Motor neuron (in vitro differentiated cells): ENCODE measurements at regions not wholly inside any gene's neighbourhood (a gene's known extent, or its start where the extent isn't known, plus 50 kb on each side); places are given as distances from the start of the nearest gene placed in this dataset.
A peak's percentile ranks its signal among the peaks of the same experiment; 100 is the strongest.
"Not testable (repeated sequence)": the region's sequence is repeated elsewhere in the genome, so short reads cannot be mapped to it uniquely, and the experiment has no call there.

Experiments used
- ATAC-seq, 8 experiments: fragments of 200-7000 bp; cut with Tn5 transposase; replicated peaks in 6 of 8; 2 replicates each; pipeline ENCODE4 v1.8.0; 2021; ENCODE audit warnings: mild to moderate bottlenecking in 8 of 8, moderate library complexity in 8 of 8
- H3K27ac ChIP-seq, 2 donors: fragments of 250-450 bp; sonication (Bioruptor Pico); 2 replicates each; pipeline ENCODE4 v1.9.0; 2021; ENCODE audit warnings: antibody characterized with exemption in 2 of 2, mild to moderate bottlenecking in 2 of 2, moderate library complexity in 1 of 2
- H3K4me1 ChIP-seq, 2 donors: fragments of 250-450 bp; sonication (Bioruptor Pico); replicated peaks in 1 of 2; 2 replicates each; pipeline ENCODE4 v1.6.1; 2021; ENCODE audit warnings: antibody characterized with exemption in 2 of 2, mild to moderate bottlenecking in 2 of 2, moderate library complexity in 1 of 2
- H3K4me3 ChIP-seq, 5 donors: fragments of 250-450 bp; sonication (Bioruptor Pico); 2 replicates each; pipeline ENCODE4 v1.9.0; 2021; ENCODE audit warnings: antibody characterized with exemption in 5 of 5, mild to moderate bottlenecking in 5 of 5, moderate library complexity in 4 of 5
- WGBS, 10 experiments: fragments of 450-650 bp; shearing (Covaris generic); methylation state at CpG; one replicate each; pipeline ENCODE4 v1.0.0; 2022; 5-methylcytosine and 5-hydroxymethylcytosine counted together
- in situ Hi-C, 9 experiments: fragments of 400-800 bp; cut with MboI; loops; one replicate each; pipeline ENCODE4 v1.15.0; 2021; ENCODE audit warnings: low sequenced_read_pairs in 9 of 9, low pct_unique_long_range_greater_than_20kb in 2 of 9; ENCODE audit not compliant: unreplicated experiment in 9 of 9

GRCh38 chr4:85177679-85178078 is 211.2 kb upstream of the WDFY3 start:
- ATAC-seq: peak in 2 of 8 experiments; percentile 11 to 41
- Histone ChIP-seq H3K4me1 (no peaks in the 10 kb centered on the region), H3K4me3 (no peak overlapping the region), H3K27ac (no peak overlapping the region)
- in situ Hi-C loops: no loop called here

GRCh38 chr4:85180533-85180932 is 214.0 kb upstream of the WDFY3 start:
- no peaks in the 10 kb centered on the region for H3K4me1 ChIP-seq
- in situ Hi-C loops: no loop called here
- no peak overlapping the region for H3K4me3 ChIP-seq
- no peak overlapping the region for H3K27ac ChIP-seq
- WGBS, 10 experiments: 0 to 100% (median 83%) methylated on average over 1 to 3 of the region's 3 CpGs; no CpG with 5 or more reads in 1 of the 10 experiments
- peak in 1 of 8 experiments; percentile 36 for ATAC-seq

GRCh38 chr4:85187106-85187505 is 220.6 kb upstream of the WDFY3 start:
- in situ Hi-C loops: no loop called here
- WGBS, 10 experiments: 0 to 100% (median 33%) methylated on average over 1 of the region's 1 CpG; no CpG with 5 or more reads in 2 of the 10 experiments
- no peak overlapping the region for H3K27ac ChIP-seq
- H3K4me1 ChIP-seq: no peaks in the 10 kb centered on the region
- no peak for ATAC-seq
- H3K4me3 ChIP-seq: no peak overlapping the region

- 0 to 100% (median 51%) methylated on average over 2 to 3 of the region's 7 CpGs; no CpG with 5 or more reads in 6 of the 10 experiments for WGBS, 10 experiments
- ATAC-seq: not testable (repeated sequence)
These were observed 229.5 kb upstream of the WDFY3 start for GRCh38 chr4:85196015-85196414.

GRCh38 chr4:85200106-85200505 is 233.6 kb upstream of the WDFY3 start:
- ATAC-seq: no peak
- Histone ChIP-seq H3K4me3 (no peak overlapping the region), H3K4me1 (no peaks in the 10 kb centered on the region), H3K27ac (no peak overlapping the region)
- WGBS, 10 experiments: 33 to 71% (median 60%) methylated on average over 1 of the region's 1 CpG; no CpG with 5 or more reads in 5 of the 10 experiments
- in situ Hi-C loops: no loop called here

More at GRCh38 chr4:85196015-85196414, 229.5 kb upstream of the WDFY3 start:
- H3K27ac ChIP-seq, H3K4me1 ChIP-seq, H3K4me3 ChIP-seq, in situ Hi-C loops: not testable (repeated sequence)

- WGBS, 10 experiments: 0 to 100% (median 71%) methylated on average over 1 of the region's 1 CpG; no CpG with 5 or more reads in 1 of the 10 experiments
- H3K4me1 ChIP-seq: no peaks in the 10 kb centered on the region
- in situ Hi-C loops: no loop called here
- no peak overlapping the region for H3K4me3 ChIP-seq
- no peak overlapping the region for H3K27ac ChIP-seq
- peak in 2 of 8 experiments; percentile 53 to 71 for ATAC-seq
These were observed 242.7 kb upstream of the WDFY3 start for GRCh38 chr4:85209161-85209560.

- in situ Hi-C loops: no loop called here
- Histone ChIP-seq H3K4me3 (no peak overlapping the region), H3K4me1 (no peaks in the 10 kb centered on the region), H3K27ac (no peak overlapping the region)
- 6 to 80% (median 55%) methylated on average over 1 to 3 of the region's 3 CpGs; no CpG with 5 or more reads in 1 of the 10 experiments for WGBS, 10 experiments
- ATAC-seq: peak in 1 of 8 experiments; percentile 17
These were observed 243.9 kb upstream of the WDFY3 start for GRCh38 chr4:85210353-85210752.

- ATAC-seq, H3K27ac ChIP-seq, H3K4me1 ChIP-seq, in situ Hi-C loops, H3K4me3 ChIP-seq: not testable (repeated sequence)
- 78 to 100% (median 88%) methylated on average over 1 to 4 of the region's 7 CpGs; no CpG with 5 or more reads in 2 of the 10 experiments for WGBS, 10 experiments
These were observed 250.1 kb upstream of the WDFY3 start for GRCh38 chr4:85216571-85216970.

- no peak for ATAC-seq
- in situ Hi-C loops: no loop called here
- no peak overlapping the region for H3K27ac ChIP-seq
- 0 to 88% (median 76%) methylated on average over 1 of the region's 1 CpG; no CpG with 5 or more reads in 4 of the 10 experiments for WGBS, 10 experiments
- H3K4me3 ChIP-seq: no peak overlapping the region
- no peaks in the 10 kb centered on the region for H3K4me1 ChIP-seq
These were observed 252.3 kb upstream of the WDFY3 start for GRCh38 chr4:85218756-85219155.

- H3K27ac ChIP-seq: no peak overlapping the region
- no peaks in the 10 kb centered on the region for H3K4me1 ChIP-seq
- no peak for ATAC-seq
- in situ Hi-C loops: no loop called here
- no peak overlapping the region for H3K4me3 ChIP-seq
- WGBS, 10 experiments: 10 to 71% (median 30%) methylated on average over 2 of the region's 2 CpGs; no CpG with 5 or more reads in 1 of the 10 experiments
These were observed 253.3 kb upstream of the ARHGAP24 start for GRCh38 chr4:85221606-85222005.

- 0 to 100% (median 71%) methylated on average over 1 to 4 of the region's 4 CpGs; no CpG with 5 or more reads in 1 of the 10 experiments for WGBS, 10 experiments
- Histone ChIP-seq H3K4me3 (no peak overlapping the region), H3K4me1 (no peaks in the 10 kb centered on the region), H3K27ac (no peak overlapping the region)
- no peak for ATAC-seq
- in situ Hi-C loops: no loop called here
These were observed 252.4 kb upstream of the ARHGAP24 start for GRCh38 chr4:85222561-85222960.

GRCh38 chr4:85228264-85228663 is 246.7 kb upstream of the ARHGAP24 start:
- WGBS, 10 experiments: 27 to 75% (median 63%) methylated on average over 1 to 2 of the region's 2 CpGs; no CpG with 5 or more reads in 5 of the 10 experiments
- Histone ChIP-seq H3K27ac (no peak overlapping the region), H3K4me1 (no peaks in the 10 kb centered on the region), H3K4me3 (no peak overlapping the region)
- in situ Hi-C loops: no loop called here
- no peak for ATAC-seq

- Histone ChIP-seq H3K4me3 (no peak overlapping the region), H3K4me1 (no peaks in the 10 kb centered on the region), H3K27ac (no peak overlapping the region)
- in situ Hi-C loops: no loop called here
- no peak for ATAC-seq
- WGBS, 10 experiments: 0 to 100% (median 83%) methylated on average over 1 to 3 of the region's 3 CpGs; no CpG with 5 or more reads in 1 of the 10 experiments
These were observed 241.4 kb upstream of the ARHGAP24 start for GRCh38 chr4:85233516-85233915.

- 40 to 100% (median 82%) methylated on average over 1 of the region's 1 CpG; no CpG with 5 or more reads in 6 of the 10 experiments for WGBS, 10 experiments
These were observed 231.1 kb upstream of the ARHGAP24 start for GRCh38 chr4:85243857-85244256.

More at GRCh38 chr4:85243857-85244256, 231.1 kb upstream of the ARHGAP24 start:
- H3K4me3 ChIP-seq: no peak overlapping the region
- H3K27ac ChIP-seq: no peak overlapping the region
- H3K4me1 ChIP-seq: no peaks in the 10 kb centered on the region
- in situ Hi-C loops: no loop called here
- no peak for ATAC-seq
